H1 (cell line): ENCODE measurements at regions not wholly inside any gene's neighbourhood (a gene's known extent, or its start where the extent isn't known, plus 50 kb on each side); places are given as distances from the start of the nearest gene placed in this dataset.

ENCODE experiments used
- CTCF ChIA-PET: fragments of 300-600 bp; sonication (Branson Sonifier 250); formaldehyde crosslinking; loops from one replicate; lab custom pipeline; 2021; ENCODE audit not compliant: partially characterized antibody; lab: Charles Lee
- POLR2A ChIA-PET: fragments of 300-600 bp; sonication (Branson Sonifier 250); formaldehyde crosslinking; loops from one replicate; lab custom pipeline; 2021; ENCODE audit warnings: inconsistent platforms; ENCODE audit not compliant: partially characterized antibody; lab: Charles Lee
- DNase-seq, 2 experiments: peaks; one replicate each; pipeline versions ENCODE4 v3.0.0 to v3.0.0-alpha.2; 2010 to 2022; ENCODE audit warnings: low spot score in 2 of 2, low read depth in 1 of 2, mixed read lengths in 1 of 2
- FAIRE-seq: peaks from 2 replicates; lab custom pipeline; 2011; peaks lifted over from hg19 to GRCh38; lab: Jason Lieb, UNC
- H2AFZ ChIP-seq: 2 replicates; pipeline ENCODE4 v1.8.1; 2012; ENCODE audit warnings: low read length, inconsistent platforms
- H2AK5ac ChIP-seq: 2 replicates; pipeline ENCODE4 v1.6.1; 2013; ENCODE audit warnings: low read depth, low read length
- H2BK120ac ChIP-seq: replicated peaks from 2 replicates; pipeline ENCODE3; 2013; ENCODE audit warnings: low read depth, low read length, inconsistent platforms
- H2BK12ac ChIP-seq: 2 replicates; pipeline ENCODE4 v1.6.1; 2013; ENCODE audit warnings: low read depth, low read length
- H2BK15ac ChIP-seq: 2 replicates; pipeline ENCODE4 v1.6.1; 2013; ENCODE audit warnings: low read length
- H2BK20ac ChIP-seq: 2 replicates; pipeline ENCODE4 v1.6.1; 2013; ENCODE audit warnings: low read length
- H2BK5ac ChIP-seq: 2 replicates; pipeline ENCODE4 v1.6.1; 2013; ENCODE audit warnings: low read depth, low read length
- H3K14ac ChIP-seq: 2 replicates; pipeline ENCODE4 v1.6.1; 2013; ENCODE audit warnings: inconsistent platforms; ENCODE audit not compliant: insufficient read length
- H3K18ac ChIP-seq: 2 replicates; pipeline ENCODE4 v1.6.1; 2013; ENCODE audit warnings: low read length; ENCODE audit errors: extremely low read depth
- H3K23ac ChIP-seq: 2 replicates; pipeline ENCODE4 v1.6.1; 2013; ENCODE audit warnings: inconsistent platforms; ENCODE audit not compliant: insufficient read length
- H3K23me2 ChIP-seq: 2 replicates; pipeline ENCODE4 v1.6.1; 2013; ENCODE audit warnings: low read depth, low read length
- H3K27ac ChIP-seq: 2 replicates; pipeline ENCODE4 v1.6.1; 2011; ENCODE audit warnings: low read depth, low read length, inconsistent platforms
- H3K27me3 ChIP-seq, 4 experiments: replicated peaks in 1 of 4; 1 replicate in 1 of 4; 2 replicates in 3 of 4; pipeline versions ENCODE4 v1.6.1 to v1.8.1; 2011 to 2013; ENCODE audit warnings: low read length in 3 of 4, mild to moderate bottlenecking in 3 of 4, inconsistent platforms in 2 of 4, mixed read lengths in 2 of 4, moderate library complexity in 1 of 4; ENCODE audit not compliant: control insufficient read depth in 3 of 4, insufficient read depth in 3 of 4; ENCODE audit errors: extremely low read depth in 1 of 4
- H3K36me3 ChIP-seq, 4 experiments: 2 replicates each; pipeline versions ENCODE4 v1.6.1 to v1.8.1; 2011 to 2013; ENCODE audit warnings: mild to moderate bottlenecking in 4 of 4, low read length in 3 of 4, moderate library complexity in 2 of 4, control low read depth in 1 of 4, inconsistent platforms in 1 of 4; ENCODE audit not compliant: insufficient read depth in 4 of 4, control insufficient read depth in 2 of 4
- H3K4ac ChIP-seq: replicated peaks from 2 replicates; pipeline ENCODE3; 2013; ENCODE audit warnings: low read length, low read depth, mixed read lengths, inconsistent platforms; ENCODE audit not compliant: insufficient read length
- H3K4me1 ChIP-seq, 4 experiments: replicated peaks in 1 of 4; 1 replicate in 1 of 4; 2 replicates in 3 of 4; pipeline versions ENCODE4 v1.6.1 to v1.8.1; 2011 to 2013; ENCODE audit warnings: low read length in 3 of 4, inconsistent platforms in 2 of 4, mixed read lengths in 1 of 4; ENCODE audit not compliant: insufficient read depth in 4 of 4, control insufficient read depth in 3 of 4
- H3K4me2 ChIP-seq, 2 experiments: 2 replicates each; pipeline versions ENCODE4 v1.6.1 to v1.8.1; 2011 to 2013; ENCODE audit warnings: low read depth in 2 of 2, low read length in 2 of 2, control low read depth in 1 of 2, inconsistent platforms in 1 of 2, mild to moderate bottlenecking in 1 of 2; ENCODE audit not compliant: insufficient read depth in 1 of 2
- H3K4me3 ChIP-seq, 4 experiments: fragments of 200-600, 300-600 bp in 1 of 4; sonication (generic), shearing (Covaris generic), sonication (Bioruptor Twin) in 1 of 4; 2 replicates each; pipeline versions ENCODE4 v1.5.1 to v1.8.1; 2011 to 2016; ENCODE audit warnings: low read length in 4 of 4, low read depth in 3 of 4, control low read depth in 2 of 4, inconsistent platforms in 2 of 4, mild to moderate bottlenecking in 2 of 4, mixed read lengths in 1 of 4, moderate library complexity in 1 of 4; ENCODE audit not compliant: insufficient read depth in 2 of 4; ENCODE audit errors: extremely low read depth in 1 of 4
- H3K56ac ChIP-seq: replicated peaks from 2 replicates; pipeline ENCODE3; 2013; ENCODE audit warnings: low read depth, mild to moderate bottlenecking, mixed read lengths, low read length, inconsistent platforms; ENCODE audit not compliant: insufficient read length
- H3K79me1 ChIP-seq: 2 replicates; pipeline ENCODE4 v1.6.1; 2013; ENCODE audit warnings: low read depth, low read length, control low read depth
- H3K79me2 ChIP-seq, 2 experiments: 2 replicates each; pipeline versions ENCODE4 v1.6.1 to v1.8.1; 2012 to 2013; ENCODE audit warnings: low read length in 2 of 2, mild to moderate bottlenecking in 2 of 2, inconsistent platforms in 1 of 2; ENCODE audit not compliant: insufficient read depth in 2 of 2, control insufficient read depth in 1 of 2
- H3K9ac ChIP-seq, 4 experiments: replicated peaks in 1 of 4; 1 replicate in 1 of 4; 2 replicates in 3 of 4; pipeline versions ENCODE4 v1.6.1 to v1.8.1; 2011 to 2013; ENCODE audit warnings: low read depth in 3 of 4, low read length in 3 of 4, control low read depth in 2 of 4, mild to moderate bottlenecking in 2 of 4, moderate library complexity in 2 of 4, inconsistent platforms in 1 of 4; ENCODE audit errors: extremely low read depth in 1 of 4
- H3K9me3 ChIP-seq, 2 experiments: 2 replicates each; pipeline versions ENCODE4 v1.6.1 to v1.8.1; 2012 to 2013; ENCODE audit warnings: mild to moderate bottlenecking in 2 of 2, moderate library complexity in 2 of 2, control low read depth in 1 of 2, inconsistent platforms in 1 of 2, low read depth in 1 of 2, low read length in 1 of 2, mixed read lengths in 1 of 2; ENCODE audit not compliant: insufficient read depth in 2 of 2
- H4K20me1 ChIP-seq, 2 experiments: replicated peaks in 1 of 2; 2 replicates each; pipeline versions ENCODE3 to v1.8.1; 2011 to 2013; ENCODE audit warnings: inconsistent platforms in 2 of 2, low read length in 2 of 2, mild to moderate bottlenecking in 1 of 2; ENCODE audit not compliant: insufficient read depth in 2 of 2, control insufficient read depth in 1 of 2
- H4K5ac ChIP-seq: 2 replicates; pipeline ENCODE4 v1.6.1; 2013; ENCODE audit warnings: low read length, low read depth, mixed read lengths, inconsistent platforms; ENCODE audit not compliant: insufficient read length
- H4K8ac ChIP-seq: 2 replicates; pipeline ENCODE4 v1.8.0; 2013; ENCODE audit warnings: mild to moderate bottlenecking, moderate library complexity, low read length, inconsistent platforms; ENCODE audit not compliant: insufficient read depth; ENCODE audit errors: extremely low read depth
- H4K91ac ChIP-seq: replicated peaks from 2 replicates; pipeline ENCODE3; 2013; ENCODE audit warnings: low read length, mixed read lengths, inconsistent platforms; ENCODE audit not compliant: insufficient read length
- BRCA1 ChIP-seq: IDR thresholded peaks from 2 replicates; pipeline ENCODE4 v1.6.1; 2012; ENCODE audit warnings: low read depth, low read length, improper control_type of control experiment
- CHD1 ChIP-seq: IDR thresholded peaks from 2 replicates; pipeline ENCODE4 v1.6.1; 2012; ENCODE audit warnings: low read depth, low read length, improper control_type of control experiment
- CHD2 ChIP-seq: IDR thresholded peaks from 2 replicates; pipeline ENCODE4 v1.6.1; 2012; ENCODE audit warnings: low read length, improper control_type of control experiment
- EGR1 ChIP-seq: IDR thresholded peaks from 2 replicates; pipeline ENCODE4 v1.6.1; 2011; ENCODE audit warnings: low read depth, low read length, borderline replicate concordance
- EP300 ChIP-seq, 2 experiments: IDR thresholded peaks; 1 replicate in 1 of 2; 2 replicates in 1 of 2; pipeline ENCODE4 v1.6.1; 2011 to 2012; ENCODE audit warnings: low read depth in 2 of 2, low read length in 2 of 2, mild to moderate bottlenecking in 2 of 2, borderline replicate concordance in 1 of 2, inconsistent platforms in 1 of 2, moderate library complexity in 1 of 2
- EZH2 ChIP-seq: fragments of 200-600 bp; sonication (generic); IDR thresholded peaks from 2 replicates; pipeline ENCODE4 v1.7.1; 2012; ENCODE audit warnings: low read depth, mild to moderate bottlenecking, moderate library complexity, low read length, inconsistent platforms; ENCODE audit not compliant: severe bottlenecking
- JUN ChIP-seq: IDR thresholded peaks from 2 replicates; pipeline ENCODE4 v1.6.1; 2011; ENCODE audit warnings: low read depth, mild to moderate bottlenecking, improper control_type of control experiment, low read length
- KDM1A ChIP-seq: fragments of 200-600, 300-600 bp; sonication (generic); IDR thresholded peaks from 2 replicates; pipeline ENCODE4 v1.7.1; 2016; ENCODE audit warnings: mild to moderate bottlenecking, low read length, borderline replicate concordance
- NANOG ChIP-seq: IDR thresholded peaks from 2 replicates; pipeline ENCODE4 v1.6.1; 2011; ENCODE audit warnings: low read length, low read depth, mild to moderate bottlenecking, inconsistent platforms; ENCODE audit not compliant: insufficient read depth, poor library complexity, severe bottlenecking
- NRF1 ChIP-seq: IDR thresholded peaks from 2 replicates; pipeline ENCODE4 v1.6.1; 2011; ENCODE audit warnings: mild to moderate bottlenecking, low read depth, low read length, improper control_type of control experiment
- SAP30 ChIP-seq: fragments of 300-600 bp; sonication (generic); IDR thresholded peaks from 2 replicates; pipeline ENCODE4 v1.7.1; 2012; ENCODE audit warnings: low read length, moderate library complexity, mild to moderate bottlenecking, inconsistent platforms; ENCODE audit not compliant: insufficient read depth, insufficient replicate concordance
- SIX5 ChIP-seq: IDR thresholded peaks from 2 replicates; pipeline ENCODE4 v1.6.1; 2011; ENCODE audit warnings: mild to moderate bottlenecking, low read depth, low read length
- SP2 ChIP-seq: IDR thresholded peaks from 2 replicates; pipeline ENCODE4 v1.6.1; 2012; ENCODE audit warnings: mild to moderate bottlenecking, low read length, inconsistent platforms
- TCF12 ChIP-seq: IDR thresholded peaks from 2 replicates; pipeline ENCODE4 v1.6.1; 2011; ENCODE audit warnings: low read depth, mild to moderate bottlenecking, low read length
- YY1 ChIP-seq: IDR thresholded peaks from 2 replicates; pipeline ENCODE4 v1.6.1; 2011; ENCODE audit warnings: low read depth, mild to moderate bottlenecking, low read length
- whole genome bisulfite sequencing, 2 experiments: shearing (Covaris generic) in 1 of 2; methylation state at CpG; one replicate each; pipeline versions ENCODE4 v1.1.6 to v1.1.7; 2013 to 2015; ENCODE audit warnings: low lambda C conversion rate in 2 of 2, mixed read lengths in 2 of 2, inconsistent platforms in 1 of 2, low coverage in 1 of 2, missing lambda C conversion rate in 1 of 2; ENCODE audit not compliant: insufficient replicate concordance in 2 of 2, insufficient coverage in 1 of 2, insufficient read length in 1 of 2; ENCODE audit errors: extremely low coverage in 1 of 2, missing lambda C conversion rate in 1 of 2; 5-methylcytosine and 5-hydroxymethylcytosine counted together
- TF ChIP-seq, protein P1 (sequence below): IDR thresholded peaks from 2 replicates; pipeline ENCODE4 v1.6.1; 2012; ENCODE audit warnings: inconsistent platforms

- DNase-seq (no peak), FAIRE-seq (no peak)
- no peaks in the 10 kb centered on the region for H3K9me3 ChIP-seq
- H3K9ac ChIP-seq = no peak overlapping the region
- H3K23ac ChIP-seq = no peak overlapping the region
- H2BK15ac ChIP-seq = no peak overlapping the region
- H3K27me3 ChIP-seq = no peaks in the 10 kb centered on the region
- no peak overlapping the region for H2BK20ac ChIP-seq
- H3K79me2 ChIP-seq = no peaks in the 10 kb centered on the region
- no peak overlapping the region for H3K27ac ChIP-seq
- H2BK12ac ChIP-seq = no peak overlapping the region
- no peak overlapping the region for H2BK5ac ChIP-seq
- POLR2A ChIA-PET = no interaction called here
- no peak overlapping the region for H3K18ac ChIP-seq
- no peak overlapping the region for H3K14ac ChIP-seq
- H3K4ac ChIP-seq = no peak overlapping the region
- H4K20me1 ChIP-seq = no peaks in the 10 kb centered on the region
- H4K91ac ChIP-seq = no peak overlapping the region
- no peak overlapping the region for H2BK120ac ChIP-seq
- H4K5ac ChIP-seq = no peak overlapping the region
- CTCF ChIA-PET = no interaction called here
- H3K4me1 ChIP-seq = no peaks in the 10 kb centered on the region
- no peaks in the 10 kb centered on the region for H3K23me2 ChIP-seq
- H3K56ac ChIP-seq = no peak overlapping the region
- no peak overlapping the region for H2AK5ac ChIP-seq
- no peak overlapping the region for H2AFZ ChIP-seq
- WGBS, 2 experiments = 98% methylated on average over 2 of the region's 2 CpGs; no CpG with 5 or more reads in 1 of the 2 experiments
- H3K4me3 ChIP-seq = no peak overlapping the region
- H3K79me1 ChIP-seq = no peaks in the 10 kb centered on the region
- no peak overlapping the region for H3K4me2 ChIP-seq
- H4K8ac ChIP-seq = no peak overlapping the region
- no peaks in the 10 kb centered on the region for H3K36me3 ChIP-seq
- TF ChIP-seq EP300 (IDR thresholded peaks at IDR 0.05; ENCODE audit: borderline replicate concordance in 1 of 2, low read depth in 2 of 2, low read length in 2 of 2) (no peak), BRCA1 (no peak), NANOG (no peak), EGR1 (no peak), JUN (no peak), YY1 (no peak), CHD2 (no peak), SAP30 (no peak), EZH2 (no peak), SIX5 (no peak), NRF1 (no peak), CHD1 (no peak), KDM1A (no peak), SP2 (no peak), TCF12 (no peak)
- TF ChIP-seq, protein P1, sequence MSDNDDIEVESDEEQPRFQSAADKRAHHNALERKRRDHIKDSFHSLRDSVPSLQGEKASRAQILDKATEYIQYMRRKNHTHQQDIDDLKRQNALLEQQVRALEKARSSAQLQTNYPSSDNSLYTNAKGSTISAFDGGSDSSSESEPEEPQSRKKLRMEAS = no peak
Observed at GRCh38 chr10:52598936-52599335, 173.6 kb downstream of the MBL2 start.
